Esophagus muscularis mucosa (tissue), 4 donors: ENCODE measurements at regions not wholly inside any gene's neighbourhood (a gene's known extent, or its start where the extent isn't known, plus 50 kb on each side); places are given as distances from the start of the nearest gene placed in this dataset.

Experiments
- EP300 ChIP-seq: sonication (generic); formaldehyde crosslinking; IDR thresholded peaks from one replicate; pipeline ENCODE4 v1.6.1; 2017; ENCODE audit warnings: antibody characterized with exemption
- POLR2A ChIP-seq: fragments of 450-650 bp; IDR thresholded peaks from one replicate; pipeline ENCODE4 v1.6.1; 2017; ENCODE audit warnings: antibody characterized with exemption, moderate library complexity, mild to moderate bottlenecking, low read depth
- TF ChIP-seq, protein P1 (sequence below), 3 experiments: fragments of 200-600 bp in 2 of 3; fragments of 450-650 bp in 1 of 3; sonication (generic) in 2 of 3; IDR thresholded peaks; one replicate each; pipeline ENCODE4 v1.5.1; 2017 to 2019; ENCODE audit warnings: antibody characterized with exemption in 3 of 3, mild to moderate bottlenecking in 2 of 3, moderate library complexity in 1 of 3

DNA sequence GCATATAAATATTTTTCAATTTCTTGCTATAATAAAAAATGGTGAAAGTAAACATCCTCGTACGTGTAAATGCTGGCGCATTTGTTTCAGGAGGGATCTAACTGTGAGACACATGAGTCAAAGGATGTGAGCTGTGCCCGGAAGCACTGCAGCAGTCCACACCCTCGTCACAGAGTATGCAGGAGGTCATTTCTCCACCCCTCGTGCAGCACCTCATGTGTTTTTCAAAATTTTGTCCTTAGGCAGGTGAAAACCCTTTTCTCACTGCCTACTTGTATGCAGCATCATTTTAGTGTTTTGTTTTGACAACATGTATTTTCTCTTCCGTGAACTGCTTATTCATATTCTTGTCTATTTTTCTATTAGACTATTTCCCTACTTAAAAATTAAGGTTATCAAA lies 162.7 kb downstream of the AVL9 start:
- TF ChIP-seq, protein P1, sequence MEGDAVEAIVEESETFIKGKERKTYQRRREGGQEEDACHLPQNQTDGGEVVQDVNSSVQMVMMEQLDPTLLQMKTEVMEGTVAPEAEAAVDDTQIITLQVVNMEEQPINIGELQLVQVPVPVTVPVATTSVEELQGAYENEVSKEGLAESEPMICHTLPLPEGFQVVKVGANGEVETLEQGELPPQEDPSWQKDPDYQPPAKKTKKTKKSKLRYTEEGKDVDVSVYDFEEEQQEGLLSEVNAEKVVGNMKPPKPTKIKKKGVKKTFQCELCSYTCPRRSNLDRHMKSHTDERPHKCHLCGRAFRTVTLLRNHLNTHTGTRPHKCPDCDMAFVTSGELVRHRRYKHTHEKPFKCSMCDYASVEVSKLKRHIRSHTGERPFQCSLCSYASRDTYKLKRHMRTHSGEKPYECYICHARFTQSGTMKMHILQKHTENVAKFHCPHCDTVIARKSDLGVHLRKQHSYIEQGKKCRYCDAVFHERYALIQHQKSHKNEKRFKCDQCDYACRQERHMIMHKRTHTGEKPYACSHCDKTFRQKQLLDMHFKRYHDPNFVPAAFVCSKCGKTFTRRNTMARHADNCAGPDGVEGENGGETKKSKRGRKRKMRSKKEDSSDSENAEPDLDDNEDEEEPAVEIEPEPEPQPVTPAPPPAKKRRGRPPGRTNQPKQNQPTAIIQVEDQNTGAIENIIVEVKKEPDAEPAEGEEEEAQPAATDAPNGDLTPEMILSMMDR (IDR thresholded peaks at IDR 0.05): no peak
- TF ChIP-seq EP300 (no peak), POLR2A (no peak)
